ENCODE measurements at regions not wholly inside any gene's neighbourhood (a gene's known extent, or its start where the extent isn't known, plus 50 kb on each side); places are given as distances from the start of the nearest gene placed in this dataset.

- no peaks in the 10 kb centered on the region for H3K36me3 ChIP-seq
- H4K20me1 ChIP-seq: no peaks in the 10 kb centered on the region
- H3K9me3 ChIP-seq: peaks cover 8% of the 10 kb centered on the region; the same call in 1 of the 2 replicates
- H3K9ac ChIP-seq: no peak overlapping the region
- H3K4me1 ChIP-seq: peaks cover 11% of the 10 kb centered on the region
- no peak overlapping the region for H3K27ac ChIP-seq
- no peaks in the 10 kb centered on the region for H3K27me3 ChIP-seq
- TF ChIP-seq Cebpa-rat (IDR thresholded peaks at IDR 0.05): no peak
- H3K4me2 ChIP-seq: no peak overlapping the region
- no peak overlapping the region for H3K4me3 ChIP-seq
Observed at GRCh38 chr18:11251229-11251890, 102.0 kb upstream of the PIEZO2 start.

GRCh38 chr18:11249391-11249790 lies 100.0 kb upstream of the PIEZO2 start:
- peak overlapping the region; percentile 22 for H3K4me2 ChIP-seq
- H4K20me1 ChIP-seq: no peaks in the 10 kb centered on the region
- no peak overlapping the region for H3K27ac ChIP-seq
- H3K4me3 ChIP-seq: no peak overlapping the region
- TF ChIP-seq Cebpa-rat (IDR thresholded peaks at IDR 0.05): no peak
- H3K9me3 ChIP-seq: peaks cover 8% of the 10 kb centered on the region; the same call in 1 of the 2 replicates
- H3K27me3 ChIP-seq: no peaks in the 10 kb centered on the region
- no peak overlapping the region for H3K9ac ChIP-seq
- H3K36me3 ChIP-seq: no peaks in the 10 kb centered on the region
- H3K4me1 ChIP-seq: peaks cover 11% of the 10 kb centered on the region

- Histone ChIP-seq H3K9me3 (peaks cover 8% of the 10 kb centered on the region; the same call in 1 of the 2 replicates), H3K4me3 (no peak overlapping the region), H3K27ac (no peak overlapping the region), H3K4me2 (no peak overlapping the region), H3K9ac (no peak overlapping the region), H3K36me3 (no peaks in the 10 kb centered on the region), H3K4me1 (peaks cover 11% of the 10 kb centered on the region), H3K27me3 (no peaks in the 10 kb centered on the region), H4K20me1 (no peaks in the 10 kb centered on the region)
- no peak for TF ChIP-seq Cebpa-rat (IDR thresholded peaks at IDR 0.05)
Observed at GRCh38 chr18:11247381-11247970, 98.1 kb upstream of the PIEZO2 start.

- no peaks in the 10 kb centered on the region for H4K20me1 ChIP-seq
- no peak for TF ChIP-seq Cebpa-rat (IDR thresholded peaks at IDR 0.05)
- no peaks in the 10 kb centered on the region for H3K36me3 ChIP-seq
- H3K9me3 ChIP-seq: peaks cover 8% of the 10 kb centered on the region; the same call in 1 of the 2 replicates
- no peak overlapping the region for H3K4me2 ChIP-seq
- no peaks in the 10 kb centered on the region for H3K27me3 ChIP-seq
- H3K4me3 ChIP-seq: no peak overlapping the region
- peaks cover 11% of the 10 kb centered on the region for H3K4me1 ChIP-seq
- no peak overlapping the region for H3K27ac ChIP-seq
- H3K9ac ChIP-seq: no peak overlapping the region
Observed at GRCh38 chr18:11246495-11247300, 97.3 kb upstream of the PIEZO2 start.

GRCh38 chr18:11245879-11246278 lies 96.5 kb upstream of the PIEZO2 start:
- H3K4me2 ChIP-seq: no peak overlapping the region
- H3K36me3 ChIP-seq: no peaks in the 10 kb centered on the region
- H4K20me1 ChIP-seq: no peaks in the 10 kb centered on the region
- no peak overlapping the region for H3K4me3 ChIP-seq
- H3K4me1 ChIP-seq: peaks cover 11% of the 10 kb centered on the region
- H3K9ac ChIP-seq: no peak overlapping the region
- no peaks in the 10 kb centered on the region for H3K27me3 ChIP-seq
- H3K9me3 ChIP-seq: peaks cover 8% of the 10 kb centered on the region; the same call in 1 of the 2 replicates
- no peak overlapping the region for H3K27ac ChIP-seq
- no peak for TF ChIP-seq Cebpa-rat (IDR thresholded peaks at IDR 0.05)

GRCh38 chr18:11237484-11237883 lies 88.1 kb upstream of the PIEZO2 start:
- no peak for TF ChIP-seq Cebpa-rat (IDR thresholded peaks at IDR 0.05)
- H4K20me1 ChIP-seq: no peaks in the 10 kb centered on the region
- H3K4me2 ChIP-seq: peak overlapping the region; percentile 66
- H3K27ac ChIP-seq: no peak overlapping the region; the same call in 1 of the 2 replicates
- no peaks in the 10 kb centered on the region for H3K27me3 ChIP-seq
- no peaks in the 10 kb centered on the region for H3K9me3 ChIP-seq
- H3K4me1 ChIP-seq: peaks cover 17% of the 10 kb centered on the region
- H3K36me3 ChIP-seq: no peaks in the 10 kb centered on the region
- no peak overlapping the region for H3K9ac ChIP-seq
- no peak overlapping the region for H3K4me3 ChIP-seq

- peaks cover 17% of the 10 kb centered on the region for H3K4me1 ChIP-seq
- H3K4me2 ChIP-seq: peak overlapping the region; percentile 66
- no peaks in the 10 kb centered on the region for H3K27me3 ChIP-seq
- H3K36me3 ChIP-seq: no peaks in the 10 kb centered on the region
- 0 out of 2 replicates have a peak, but pooled peaks have one; percentile 7 for TF ChIP-seq Cebpa-rat (IDR thresholded peaks at IDR 0.05)
- no peak overlapping the region for H3K9ac ChIP-seq
- H3K27ac ChIP-seq: no peak overlapping the region
- no peaks in the 10 kb centered on the region for H3K9me3 ChIP-seq
- H3K4me3 ChIP-seq: no peak overlapping the region
- no peaks in the 10 kb centered on the region for H4K20me1 ChIP-seq
Observed at GRCh38 chr18:11237066-11237465, 87.7 kb upstream of the PIEZO2 start.

- H3K4me3 ChIP-seq: no peak overlapping the region
- H4K20me1 ChIP-seq: no peaks in the 10 kb centered on the region
- H3K4me1 ChIP-seq: peaks cover 2% of the 10 kb centered on the region
- H3K27me3 ChIP-seq: no peaks in the 10 kb centered on the region
- H3K9ac ChIP-seq: no peak overlapping the region
- H3K9me3 ChIP-seq: no peaks in the 10 kb centered on the region
- no peak for TF ChIP-seq Cebpa-rat (IDR thresholded peaks at IDR 0.05)
- no peaks in the 10 kb centered on the region for H3K36me3 ChIP-seq
- no peak overlapping the region for H3K4me2 ChIP-seq
- no peak overlapping the region for H3K27ac ChIP-seq
Observed at GRCh38 chr18:11224153-11224552, 74.8 kb upstream of the PIEZO2 start.

- Histone ChIP-seq H3K9ac (no peak overlapping the region), H3K4me3 (no peak overlapping the region), H3K27me3 (no peaks in the 10 kb centered on the region), H3K27ac (no peak overlapping the region), H3K4me2 (no peak overlapping the region), H4K20me1 (no peaks in the 10 kb centered on the region), H3K9me3 (no peaks in the 10 kb centered on the region), H3K36me3 (no peaks in the 10 kb centered on the region), H3K4me1 (peaks cover 5% of the 10 kb centered on the region)
- TF ChIP-seq Cebpa-rat (IDR thresholded peaks at IDR 0.05): no peak
Observed at GRCh38 chr18:11219571-11219970, 70.2 kb upstream of the PIEZO2 start.

GRCh38 chr18:11215216-11215615 lies 65.8 kb upstream of the PIEZO2 start:
- Histone ChIP-seq H3K27ac (no peak overlapping the region), H4K20me1 (no peaks in the 10 kb centered on the region), H3K4me1 (peaks cover 5% of the 10 kb centered on the region), H3K27me3 (no peaks in the 10 kb centered on the region), H3K9ac (no peak overlapping the region), H3K36me3 (no peaks in the 10 kb centered on the region), H3K9me3 (no peaks in the 10 kb centered on the region), H3K4me3 (no peak overlapping the region), H3K4me2 (no peak overlapping the region)
- no peak for TF ChIP-seq Cebpa-rat (IDR thresholded peaks at IDR 0.05)
